ENCODE measurements at regions not wholly inside any gene's neighbourhood (a gene's known extent, or its start where the extent isn't known, plus 50 kb on each side); places are given as distances from the start of the nearest gene placed in this dataset.
"Not testable (repeated sequence)": the region's sequence is repeated elsewhere in the genome, so short reads cannot be mapped to it uniquely, and the experiment has no call there.

GRCh38 chr4:151548708-151549107 is 139.7 kb downstream of the FHIP1A start:
- Histone ChIP-seq H3K4me3 (no peak overlapping the region), H3K4me1 (replicated peaks in 1 of 2) (no peaks in the 10 kb centered on the region), H3K36me3 (replicated peaks in 1 of 2) (no peaks in the 10 kb centered on the region), H3K27me3 (no peaks in the 10 kb centered on the region), H3K9me3 (replicated peaks in 1 of 3) (peaks cover 0 to 3% (median 0%) of the 10 kb centered on the region in 3 donors), H3K27ac (no peak overlapping the region)
- intact Hi-C loops (cut with DNase I): no loop called here
- no peak for TF ChIP-seq CTCF (IDR thresholded peaks at IDR 0.05)
- 86 to 96% (median 88%) methylated on average over 8 of the region's 8 CpGs for WGBS, 4 donors
- no peak for DNase-seq

DNA sequence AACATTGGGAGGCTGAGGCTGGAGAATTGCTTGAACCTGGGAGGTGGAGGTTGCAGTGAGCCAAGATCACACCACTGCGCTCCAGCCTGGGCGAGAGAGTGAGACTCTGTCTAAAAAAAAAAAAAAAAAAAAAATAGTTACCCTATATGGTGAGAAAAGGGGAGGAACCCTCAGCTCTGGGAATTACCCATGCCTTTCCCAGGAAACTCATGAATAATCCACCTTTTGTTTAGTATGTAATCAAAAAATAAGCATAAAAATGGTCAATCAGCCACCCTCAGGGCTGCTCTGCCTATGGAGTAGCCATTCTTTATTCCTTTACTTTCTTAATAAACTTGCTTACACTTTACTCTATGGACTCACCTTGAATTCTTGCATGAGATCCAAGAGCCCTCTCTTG is 140.4 kb downstream of the FHIP1A start:
- H3K4me1 ChIP-seq (replicated peaks in 1 of 2); H3K27ac ChIP-seq; H3K4me3 ChIP-seq; DNase-seq; H3K27me3 ChIP-seq; H3K9me3 ChIP-seq (replicated peaks in 1 of 3); H3K36me3 ChIP-seq (replicated peaks in 1 of 2); intact Hi-C loops (cut with DNase I): not testable (repeated sequence)
- WGBS, 4 donors: 93 to 100% (median 95%) methylated on average over 2 of the region's 2 CpGs

DNA sequence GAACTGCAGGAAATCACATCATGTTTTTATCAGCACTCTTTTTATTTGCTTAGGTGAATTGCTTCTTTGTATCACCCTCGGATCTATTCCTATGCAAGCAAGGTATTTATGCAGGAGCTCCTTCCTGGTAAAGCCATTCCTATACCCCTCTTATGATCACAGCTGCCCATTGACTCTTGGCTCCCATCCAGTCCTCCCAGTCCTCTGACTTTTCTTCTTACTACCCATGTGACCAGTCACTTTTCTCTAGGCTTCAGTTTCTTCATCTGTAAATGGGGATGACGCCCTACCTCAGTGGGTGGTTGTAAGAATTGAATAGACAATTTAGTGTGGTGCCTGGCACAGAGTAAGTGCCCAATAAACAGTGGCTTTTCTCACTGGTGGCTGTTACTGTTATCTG is 144.9 kb downstream of the FHIP1A start:
- TF ChIP-seq CTCF (IDR thresholded peaks at IDR 0.05): no peak
- Histone ChIP-seq H3K27ac (no peak overlapping the region), H3K9me3 (replicated peaks in 1 of 3) (no peaks in the 10 kb centered on the region), H3K4me3 (no peak overlapping the region), H3K27me3 (no peaks in the 10 kb centered on the region), H3K36me3 (replicated peaks in 1 of 2) (no peaks in the 10 kb centered on the region), H3K4me1 (replicated peaks in 1 of 2) (no peaks in the 10 kb centered on the region)
- DNase-seq: no peak
- intact Hi-C loops (cut with DNase I): no loop called here
- 61 to 78% (median 76%) methylated on average over 2 of the region's 2 CpGs for WGBS, 4 donors

GRCh38 chr4:151555151-151555945 is 146.4 kb downstream of the FHIP1A start:
- WGBS, 4 donors: 18 to 23% (median 20%) methylated on average over 1 of the region's 1 CpG
- TF ChIP-seq CTCF (IDR thresholded peaks at IDR 0.05): no peak
- no peak for TF ChIP-seq POLR2A (IDR thresholded peaks at IDR 0.05)
- no peaks in the 10 kb centered on the region for H3K36me3 ChIP-seq (replicated peaks in 1 of 2)
- H3K4me3 ChIP-seq: no peak overlapping the region
- H3K27me3 ChIP-seq: no peaks in the 10 kb centered on the region
- no peaks in the 10 kb centered on the region for H3K9me3 ChIP-seq (replicated peaks in 1 of 3)
- intact Hi-C loops (cut with DNase I): no loop called here
- no peaks in the 10 kb centered on the region for H3K4me1 ChIP-seq (replicated peaks in 1 of 2)
- no peak overlapping the region for H3K27ac ChIP-seq
- no peak for DNase-seq

- intact Hi-C loops (cut with DNase I): no loop called here
- WGBS, 4 donors: 84 to 97% (median 93%) methylated on average over 3 of the region's 3 CpGs
- Histone ChIP-seq H3K4me1 (replicated peaks in 1 of 2) (no peaks in the 10 kb centered on the region), H3K36me3 (replicated peaks in 1 of 2) (no peaks in the 10 kb centered on the region), H3K4me3 (no peak overlapping the region), H3K27me3 (no peaks in the 10 kb centered on the region), H3K9me3 (replicated peaks in 1 of 3) (no peaks in the 10 kb centered on the region), H3K27ac (no peak overlapping the region)
- no peak for DNase-seq
- no peak for TF ChIP-seq CTCF (IDR thresholded peaks at IDR 0.05)
- TF ChIP-seq POLR2A (IDR thresholded peaks at IDR 0.05): no peak
Observed at GRCh38 chr4:151558496-151559113, 149.6 kb downstream of the FHIP1A start.
